ENCODE measurements at regions not wholly inside any gene's neighbourhood (a gene's known extent, or its start where the extent isn't known, plus 50 kb on each side); places are given as distances from the start of the nearest gene placed in this dataset.

DNA sequence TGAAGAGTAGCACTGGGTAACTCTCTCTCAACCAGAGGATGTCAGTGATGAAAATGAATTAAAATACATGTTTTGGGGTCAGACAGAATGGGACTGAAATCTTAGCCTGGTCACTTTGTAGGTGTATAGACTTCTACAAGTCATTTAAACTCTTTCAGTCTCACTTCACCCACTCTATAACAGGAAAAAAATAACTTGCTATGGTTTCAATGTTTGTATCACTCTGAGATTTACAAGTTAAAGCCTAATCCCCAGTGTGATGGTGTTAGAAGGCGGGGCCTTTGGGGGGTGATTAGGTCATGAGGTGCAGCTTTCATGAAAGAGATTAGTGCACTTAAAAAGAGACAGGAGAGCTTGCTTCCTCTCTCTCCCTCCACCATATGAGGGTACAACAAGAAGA, 134.8 kb downstream of the INHBA start:
- peaks cover 5% of the 10 kb centered on the region for H3K4me1 Mint-ChIP-seq
- CTCF ChIA-PET = no interaction called here

DNA sequence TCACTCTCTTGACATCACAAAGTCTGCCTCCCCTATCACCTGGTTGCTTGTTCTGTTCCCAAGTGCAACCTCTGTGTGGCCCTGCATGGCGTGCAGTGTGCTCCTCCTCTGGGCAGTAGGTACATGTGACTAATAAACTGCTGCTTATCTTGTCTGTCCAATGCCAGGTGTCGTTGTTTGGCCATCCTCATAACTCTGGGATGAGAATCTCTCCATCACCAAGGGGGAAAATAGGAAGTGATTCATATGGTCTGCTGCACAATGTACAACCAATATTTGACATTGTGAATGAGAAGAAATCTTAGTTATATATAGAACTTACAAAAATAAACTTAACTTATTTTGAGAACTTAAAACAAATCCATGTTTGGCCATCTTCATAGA, 135.2 kb downstream of the INHBA start:
- Mint-ChIP-seq H3K36me3 (ENCODE audit: low read depth) (no peaks in the 10 kb centered on the region), H3K4me3 (no peak overlapping the region), H3K4me1 (peaks cover 5% of the 10 kb centered on the region), H3K9me3 (no peaks in the 10 kb centered on the region), H3K27ac (no peak overlapping the region), H3K27me3 (peaks cover 4% of the 10 kb centered on the region)
- POLR2A ChIA-PET = no interaction called here
- DNase-seq (no peak), ATAC-seq (ENCODE audit: low read depth) (no peak)
- intact Hi-C loops (cut with micrococcal nuclease) = no loop called here
- TF ChIP-seq, protein P1, sequence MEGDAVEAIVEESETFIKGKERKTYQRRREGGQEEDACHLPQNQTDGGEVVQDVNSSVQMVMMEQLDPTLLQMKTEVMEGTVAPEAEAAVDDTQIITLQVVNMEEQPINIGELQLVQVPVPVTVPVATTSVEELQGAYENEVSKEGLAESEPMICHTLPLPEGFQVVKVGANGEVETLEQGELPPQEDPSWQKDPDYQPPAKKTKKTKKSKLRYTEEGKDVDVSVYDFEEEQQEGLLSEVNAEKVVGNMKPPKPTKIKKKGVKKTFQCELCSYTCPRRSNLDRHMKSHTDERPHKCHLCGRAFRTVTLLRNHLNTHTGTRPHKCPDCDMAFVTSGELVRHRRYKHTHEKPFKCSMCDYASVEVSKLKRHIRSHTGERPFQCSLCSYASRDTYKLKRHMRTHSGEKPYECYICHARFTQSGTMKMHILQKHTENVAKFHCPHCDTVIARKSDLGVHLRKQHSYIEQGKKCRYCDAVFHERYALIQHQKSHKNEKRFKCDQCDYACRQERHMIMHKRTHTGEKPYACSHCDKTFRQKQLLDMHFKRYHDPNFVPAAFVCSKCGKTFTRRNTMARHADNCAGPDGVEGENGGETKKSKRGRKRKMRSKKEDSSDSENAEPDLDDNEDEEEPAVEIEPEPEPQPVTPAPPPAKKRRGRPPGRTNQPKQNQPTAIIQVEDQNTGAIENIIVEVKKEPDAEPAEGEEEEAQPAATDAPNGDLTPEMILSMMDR (IDR thresholded peaks at IDR 0.05) = no peak
- CTCF ChIA-PET = no interaction called here

More for the DNA sequence above, 134.8 kb downstream of the INHBA start:
- POLR2A ChIA-PET = no interaction called here
- Mint-ChIP-seq H3K27ac (no peak overlapping the region), H3K36me3 (ENCODE audit: low read depth) (no peaks in the 10 kb centered on the region), H3K9me3 (no peaks in the 10 kb centered on the region), H3K4me3 (no peak overlapping the region), H3K27me3 (peaks cover 4% of the 10 kb centered on the region)
- ATAC-seq (ENCODE audit: low read depth) (no peak), DNase-seq (no peak)
- intact Hi-C loops (cut with micrococcal nuclease) = no loop called here
- TF ChIP-seq, protein P1 (IDR thresholded peaks at IDR 0.05) = no peak

DNA sequence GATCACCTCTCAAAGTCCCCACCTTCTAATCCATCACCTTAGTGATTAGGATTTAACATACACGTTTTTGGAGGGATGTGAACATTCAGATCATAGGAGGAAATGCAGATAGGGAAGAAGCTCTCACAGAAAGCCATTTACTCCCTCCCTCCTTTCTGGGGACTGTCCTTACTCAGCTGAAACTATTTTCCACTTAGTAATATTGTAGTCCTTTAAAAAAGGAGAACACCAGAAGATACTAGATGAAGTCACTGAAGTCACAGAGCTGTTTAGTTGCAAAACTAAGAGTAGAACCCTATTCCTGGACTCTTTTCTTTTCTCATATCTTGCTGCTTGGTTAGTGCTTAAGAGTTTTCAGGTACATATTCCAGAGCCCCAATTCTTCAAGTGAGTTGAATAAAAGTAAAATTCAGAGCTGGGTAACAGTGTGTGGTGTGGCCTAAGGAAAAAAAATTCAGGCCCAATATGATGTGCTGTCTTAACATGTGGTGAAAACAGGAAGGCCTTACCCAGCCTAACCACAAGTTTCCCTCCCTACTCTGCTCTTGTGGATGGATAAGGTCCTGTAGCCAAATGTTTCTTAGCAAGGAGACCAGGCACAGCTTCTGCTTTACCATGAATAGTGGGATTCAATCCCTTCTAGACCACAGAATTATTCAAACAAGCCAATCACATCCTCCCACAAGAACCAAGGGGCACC, 135.7 kb downstream of the INHBA start:
- ChIA-PET CTCF (no interaction called here), POLR2A (no interaction called here)
- H3K27ac Mint-ChIP-seq = no peak overlapping the region
- ATAC-seq (ENCODE audit: low read depth) (no peak), DNase-seq (no peak)
- H3K9me3 Mint-ChIP-seq = no peaks in the 10 kb centered on the region
- TF ChIP-seq, protein P1 (IDR thresholded peaks at IDR 0.05) = no peak
- H3K27me3 Mint-ChIP-seq = peaks cover 4% of the 10 kb centered on the region
- no peak overlapping the region for H3K4me3 Mint-ChIP-seq
- intact Hi-C loops (cut with micrococcal nuclease) = no loop called here
- H3K4me1 Mint-ChIP-seq = peaks cover 5% of the 10 kb centered on the region
- no peaks in the 10 kb centered on the region for H3K36me3 Mint-ChIP-seq (ENCODE audit: low read depth)

DNA sequence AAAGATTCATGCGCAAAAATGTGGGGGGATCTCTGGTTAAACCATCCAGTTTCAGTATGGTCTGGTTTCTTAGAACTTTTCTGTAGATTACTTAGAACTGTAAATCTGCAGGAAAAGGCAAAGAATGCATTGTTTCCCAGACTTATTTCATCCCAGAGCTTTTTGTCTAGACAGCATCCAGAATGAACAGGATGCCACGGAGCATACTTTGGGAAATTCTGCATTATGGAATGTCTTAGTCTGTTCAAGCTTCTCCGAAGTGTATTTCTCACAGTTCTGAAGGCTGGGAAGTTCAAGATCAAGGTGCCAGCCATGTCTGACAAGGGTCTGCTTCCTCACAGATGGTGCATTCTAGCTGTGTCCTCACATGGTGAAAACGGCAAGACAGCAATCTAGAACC, 136.3 kb downstream of the INHBA start:
- no peak for ATAC-seq (ENCODE audit: low read depth)
- no peaks in the 10 kb centered on the region for H3K9me3 Mint-ChIP-seq
- no peak overlapping the region for H3K4me3 Mint-ChIP-seq
- intact Hi-C loops (cut with micrococcal nuclease) = no loop called here
- ChIA-PET POLR2A (no interaction called here), CTCF (no interaction called here)
- DNase-seq = no peak
- peaks cover 5% of the 10 kb centered on the region for H3K4me1 Mint-ChIP-seq
- no peak overlapping the region for H3K27ac Mint-ChIP-seq
- peaks cover 4% of the 10 kb centered on the region for H3K27me3 Mint-ChIP-seq
- TF ChIP-seq, protein P1 (IDR thresholded peaks at IDR 0.05) = no peak
- no peaks in the 10 kb centered on the region for H3K36me3 Mint-ChIP-seq (ENCODE audit: low read depth)

DNA sequence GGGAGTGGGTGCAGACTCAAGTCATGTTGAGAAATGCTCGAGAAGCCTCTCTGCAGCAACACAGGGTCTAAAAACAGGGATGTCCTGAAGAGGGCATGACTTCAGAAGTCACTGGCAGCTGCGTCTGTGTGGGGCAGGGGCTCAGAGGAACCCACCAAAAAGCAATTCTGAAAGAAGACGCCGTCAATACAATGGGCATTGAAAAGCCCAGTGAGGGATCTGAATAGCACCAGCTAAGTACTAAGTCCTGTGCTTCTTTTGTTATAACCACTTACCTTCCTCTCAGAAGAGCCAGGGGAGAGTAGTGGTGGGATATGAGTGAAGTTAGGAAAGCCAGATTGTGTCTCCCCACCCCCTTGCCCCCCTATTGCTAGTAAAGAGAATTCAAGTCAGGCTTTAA, 137.2 kb downstream of the INHBA start:
- TF ChIP-seq, protein P1 (IDR thresholded peaks at IDR 0.05) = no peak
- peaks cover 4% of the 10 kb centered on the region for H3K27me3 Mint-ChIP-seq
- H3K4me3 Mint-ChIP-seq = no peak overlapping the region
- no peak for DNase-seq
- no peak for ATAC-seq (ENCODE audit: low read depth)
- CTCF ChIA-PET = no interaction called here
- POLR2A ChIA-PET = no interaction called here
- no peaks in the 10 kb centered on the region for H3K9me3 Mint-ChIP-seq
- no peak overlapping the region for H3K27ac Mint-ChIP-seq
- H3K4me1 Mint-ChIP-seq = peaks cover 5% of the 10 kb centered on the region
- no peaks in the 10 kb centered on the region for H3K36me3 Mint-ChIP-seq (ENCODE audit: low read depth)
- intact Hi-C loops (cut with micrococcal nuclease) = no loop called here
